GM23338 (cell line): ENCODE measurements at regions not wholly inside any gene's neighbourhood (a gene's known extent, or its start where the extent isn't known, plus 50 kb on each side); places are given as distances from the start of the nearest gene placed in this dataset.

Experiments
- ATAC-seq: fragments of 200-7000 bp; cut with Tn5 transposase; 3 replicates; pipeline ENCODE4 v1.9.1; 2020
- DNase-seq: peaks from one replicate; pipeline ENCODE4 v3.0.0-alpha.2; 2015; ENCODE audit warnings: low spot score
- H2AFZ ChIP-seq: fragments of 200-600 bp; sonication (generic); 2 replicates; pipeline ENCODE4 v1.8.0; 2016; ENCODE audit warnings: antibody characterized with exemption, mild to moderate bottlenecking, moderate library complexity
- H3F3A ChIP-seq: fragments of 200-600 bp; sonication (generic); replicated peaks from 2 replicates; pipeline ENCODE4 v1.8.0; 2017; ENCODE audit warnings: antibody characterized with exemption, mixed run types, low read depth
- H3K27ac ChIP-seq: fragments of 200-600 bp; sonication (generic); 2 replicates; pipeline ENCODE4 v1.6.1; 2016; ENCODE audit warnings: low read depth
- H3K27me3 ChIP-seq: fragments of 200-600 bp; sonication (generic); 2 replicates; pipeline ENCODE4 v1.8.0; 2016; ENCODE audit warnings: mild to moderate bottlenecking, mixed run types, moderate library complexity; ENCODE audit not compliant: insufficient read depth
- H3K36me3 ChIP-seq: fragments of 200-600 bp; sonication (generic); 2 replicates; pipeline ENCODE4 v1.8.0; 2016; ENCODE audit warnings: mild to moderate bottlenecking; ENCODE audit not compliant: insufficient read depth
- H3K4me1 ChIP-seq: fragments of 200-600 bp; sonication (generic); 2 replicates; pipeline ENCODE4 v1.8.0; 2016; ENCODE audit warnings: mild to moderate bottlenecking, moderate library complexity; ENCODE audit not compliant: insufficient read depth
- H3K4me2 ChIP-seq: fragments of 200-600 bp; sonication (generic); 2 replicates; pipeline ENCODE4 v1.7.1; 2017; ENCODE audit warnings: mixed run types
- H3K4me3 ChIP-seq: fragments of 200-600 bp; sonication (generic); 2 replicates; pipeline ENCODE4 v1.6.1; 2016; ENCODE audit warnings: mixed run types
- H3K79me2 ChIP-seq: fragments of 200-600 bp; sonication (generic); replicated peaks from 2 replicates; pipeline ENCODE4 v1.8.0; 2017; ENCODE audit warnings: mild to moderate bottlenecking; ENCODE audit not compliant: insufficient read depth
- H3K9me2 ChIP-seq: fragments of 200-600 bp; sonication (generic); 2 replicates; pipeline ENCODE4 v1.8.0; 2017; ENCODE audit not compliant: insufficient read depth
- H4K20me1 ChIP-seq: fragments of 200-600 bp; sonication (generic); replicated peaks from 2 replicates; pipeline ENCODE4 v1.8.0; 2017; ENCODE audit warnings: mild to moderate bottlenecking; ENCODE audit not compliant: insufficient read depth
- H3K27ac Mint-ChIP-seq: 2 replicates; pipeline ENCODE4 v1.8.0; 2020; ENCODE audit warnings: inconsistent platforms, mild to moderate bottlenecking, moderate library complexity, mixed read lengths
- H3K27me3 Mint-ChIP-seq: 3 replicates; pipeline ENCODE4 v1.8.0; 2022; ENCODE audit warnings: low read depth, mild to moderate bottlenecking, moderate library complexity, mixed read lengths, inconsistent platforms; ENCODE audit not compliant: insufficient read depth, poor library complexity
- H3K36me3 Mint-ChIP-seq: 3 replicates; pipeline ENCODE4 v1.8.0; 2021; ENCODE audit warnings: low read depth, mild to moderate bottlenecking, inconsistent platforms, moderate library complexity, mixed read lengths
- H3K4me1 Mint-ChIP-seq: 3 replicates; pipeline ENCODE4 v1.8.0; 2020; ENCODE audit warnings: mild to moderate bottlenecking, inconsistent platforms, mixed read lengths
- H3K4me3 Mint-ChIP-seq: 3 replicates; pipeline ENCODE4 v1.8.0; 2021; ENCODE audit warnings: moderate library complexity, mild to moderate bottlenecking, inconsistent platforms, mixed read lengths
- H3K9me3 Mint-ChIP-seq: 3 replicates; pipeline ENCODE4 v1.8.0; 2020; ENCODE audit warnings: moderate library complexity, mild to moderate bottlenecking, inconsistent platforms, mixed read lengths
- CREB1 ChIP-seq: fragments of 250-450 bp; sonication (Bioruptor Pico); IDR thresholded peaks from 2 replicates; pipeline ENCODE4 v1.5.0; 2020; ENCODE audit warnings: low read depth, mild to moderate bottlenecking, moderate library complexity
- EZH2 ChIP-seq: fragments of 200-600 bp; sonication (generic); IDR thresholded peaks from one replicate; pipeline ENCODE4 v1.8.0; 2017; ENCODE audit warnings: antibody characterized with exemption, mild to moderate bottlenecking, low read depth; ENCODE audit not compliant: unreplicated experiment
- EZH2phosphoT487 ChIP-seq: fragments of 200-600 bp; sonication (generic); IDR thresholded peaks from one replicate; pipeline ENCODE4 v1.8.1; 2018; ENCODE audit warnings: antibody characterized with exemption; ENCODE audit not compliant: unreplicated experiment
- JUNB ChIP-seq: IDR thresholded peaks from one replicate; pipeline ENCODE4 v1.6.1; 2016; ENCODE audit warnings: antibody characterized with exemption; ENCODE audit not compliant: unreplicated experiment
- NANOG ChIP-seq: IDR thresholded peaks from 2 replicates; pipeline ENCODE4 v1.6.1; 2016; ENCODE audit warnings: antibody characterized with exemption, borderline replicate concordance
- POLR2AphosphoS5 ChIP-seq: IDR thresholded peaks from 2 replicates; pipeline ENCODE4 v1.6.1; 2016; ENCODE audit warnings: antibody characterized with exemption, low read depth
- STAT1 ChIP-seq: IDR thresholded peaks from one replicate; pipeline ENCODE4 v1.6.1; 2016; ENCODE audit warnings: antibody characterized with exemption; ENCODE audit not compliant: unreplicated experiment
- ZNF114 ChIP-seq: fragments of 250-450 bp; sonication (Bioruptor Pico); IDR thresholded peaks from 2 replicates; pipeline ENCODE4 v1.5.0; 2020; ENCODE audit warnings: mild to moderate bottlenecking, moderate library complexity
- ZNF331 ChIP-seq: fragments of 250-450 bp; sonication (Bioruptor Pico); IDR thresholded peaks from 2 replicates; pipeline ENCODE4 v1.5.0; 2020; ENCODE audit warnings: low read depth, mild to moderate bottlenecking, moderate library complexity
- TF ChIP-seq, protein P1 (sequence below): IDR thresholded peaks from 2 replicates; pipeline ENCODE4 v1.6.1; 2016; ENCODE audit warnings: antibody characterized with exemption
- TF ChIP-seq, protein P2 (sequence below): IDR thresholded peaks from one replicate; pipeline ENCODE4 v1.6.1; 2018; ENCODE audit warnings: antibody characterized with exemption; ENCODE audit not compliant: unreplicated experiment
- TF ChIP-seq, protein P3 (sequence below), 2 experiments: fragments of 200-600 bp in 1 of 2; sonication (generic) in 1 of 2; conservative IDR thresholded peaks; 2 replicates each; pipeline versions ENCODE4 v1.5.1 to v1.6.1; 2016 to 2017; ENCODE audit warnings: antibody characterized with exemption in 2 of 2, low read depth in 2 of 2, mild to moderate bottlenecking in 2 of 2, moderate library complexity in 1 of 2
- TF ChIP-seq, protein P4 (sequence below): fragments of 250-450 bp; sonication (Bioruptor Pico); IDR thresholded peaks from 2 replicates; pipeline ENCODE4 v1.5.0; 2020; ENCODE audit warnings: mild to moderate bottlenecking, moderate library complexity

DNA sequence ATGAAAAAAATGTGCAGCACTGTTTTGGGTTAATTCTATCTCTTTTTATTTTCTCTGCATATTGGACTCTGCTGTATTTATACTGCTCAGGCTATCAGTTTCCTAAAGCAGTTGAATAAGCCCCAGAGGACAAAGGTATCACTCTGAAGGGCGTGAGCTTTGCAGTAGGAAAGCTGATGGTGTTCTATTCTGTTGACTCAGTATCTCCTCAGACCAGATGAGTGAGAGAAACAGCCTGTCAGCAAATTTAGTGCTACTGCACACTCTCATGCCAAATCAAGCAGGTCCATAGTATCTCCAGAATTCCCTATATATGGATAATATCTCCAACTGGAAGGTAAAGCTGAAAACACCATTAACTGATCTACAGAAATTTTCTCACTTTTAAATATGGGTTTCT, 132.3 kb upstream of the UGT8 start:
- Histone ChIP-seq H4K20me1 (no peaks in the 10 kb centered on the region), H3K36me3 (no peaks in the 10 kb centered on the region), H3K9me2 (0 out of 2 replicates have a peak, but pooled peaks cover 2% of the 10 kb centered on the region), H3K4me3 (no peak overlapping the region), H3K79me2 (no peaks in the 10 kb centered on the region), H3K4me1 (0 out of 2 replicates have a peak, but pooled peaks cover 4% of the 10 kb centered on the region), H3K27me3 (no peaks in the 10 kb centered on the region), H3K27ac (no peak overlapping the region), H3K4me2 (no peak overlapping the region), H2AFZ (no peak overlapping the region), H3F3A (no peaks in the 10 kb centered on the region)
- Mint-ChIP-seq H3K27me3 (no peaks in the 10 kb centered on the region), H3K36me3 (no peaks in the 10 kb centered on the region), H3K9me3 (no peaks in the 10 kb centered on the region), H3K27ac (no peak overlapping the region), H3K4me1 (no peaks in the 10 kb centered on the region; the same call in 2 of the 3 replicates), H3K4me3 (no peak overlapping the region)
- TF ChIP-seq POLR2AphosphoS5 (no peak), EZH2phosphoT487 (no peak), NANOG (no peak), ZNF114 (CRISPR knock-in tag) (no peak), JUNB (no peak), ZNF331 (no peak), STAT1 (no peak), CREB1 (CRISPR knock-in tag) (no peak), EZH2 (no peak)
- TF ChIP-seq, protein P1, sequence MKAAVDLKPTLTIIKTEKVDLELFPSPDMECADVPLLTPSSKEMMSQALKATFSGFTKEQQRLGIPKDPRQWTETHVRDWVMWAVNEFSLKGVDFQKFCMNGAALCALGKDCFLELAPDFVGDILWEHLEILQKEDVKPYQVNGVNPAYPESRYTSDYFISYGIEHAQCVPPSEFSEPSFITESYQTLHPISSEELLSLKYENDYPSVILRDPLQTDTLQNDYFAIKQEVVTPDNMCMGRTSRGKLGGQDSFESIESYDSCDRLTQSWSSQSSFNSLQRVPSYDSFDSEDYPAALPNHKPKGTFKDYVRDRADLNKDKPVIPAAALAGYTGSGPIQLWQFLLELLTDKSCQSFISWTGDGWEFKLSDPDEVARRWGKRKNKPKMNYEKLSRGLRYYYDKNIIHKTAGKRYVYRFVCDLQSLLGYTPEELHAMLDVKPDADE: no peak
- TF ChIP-seq, protein P2, sequence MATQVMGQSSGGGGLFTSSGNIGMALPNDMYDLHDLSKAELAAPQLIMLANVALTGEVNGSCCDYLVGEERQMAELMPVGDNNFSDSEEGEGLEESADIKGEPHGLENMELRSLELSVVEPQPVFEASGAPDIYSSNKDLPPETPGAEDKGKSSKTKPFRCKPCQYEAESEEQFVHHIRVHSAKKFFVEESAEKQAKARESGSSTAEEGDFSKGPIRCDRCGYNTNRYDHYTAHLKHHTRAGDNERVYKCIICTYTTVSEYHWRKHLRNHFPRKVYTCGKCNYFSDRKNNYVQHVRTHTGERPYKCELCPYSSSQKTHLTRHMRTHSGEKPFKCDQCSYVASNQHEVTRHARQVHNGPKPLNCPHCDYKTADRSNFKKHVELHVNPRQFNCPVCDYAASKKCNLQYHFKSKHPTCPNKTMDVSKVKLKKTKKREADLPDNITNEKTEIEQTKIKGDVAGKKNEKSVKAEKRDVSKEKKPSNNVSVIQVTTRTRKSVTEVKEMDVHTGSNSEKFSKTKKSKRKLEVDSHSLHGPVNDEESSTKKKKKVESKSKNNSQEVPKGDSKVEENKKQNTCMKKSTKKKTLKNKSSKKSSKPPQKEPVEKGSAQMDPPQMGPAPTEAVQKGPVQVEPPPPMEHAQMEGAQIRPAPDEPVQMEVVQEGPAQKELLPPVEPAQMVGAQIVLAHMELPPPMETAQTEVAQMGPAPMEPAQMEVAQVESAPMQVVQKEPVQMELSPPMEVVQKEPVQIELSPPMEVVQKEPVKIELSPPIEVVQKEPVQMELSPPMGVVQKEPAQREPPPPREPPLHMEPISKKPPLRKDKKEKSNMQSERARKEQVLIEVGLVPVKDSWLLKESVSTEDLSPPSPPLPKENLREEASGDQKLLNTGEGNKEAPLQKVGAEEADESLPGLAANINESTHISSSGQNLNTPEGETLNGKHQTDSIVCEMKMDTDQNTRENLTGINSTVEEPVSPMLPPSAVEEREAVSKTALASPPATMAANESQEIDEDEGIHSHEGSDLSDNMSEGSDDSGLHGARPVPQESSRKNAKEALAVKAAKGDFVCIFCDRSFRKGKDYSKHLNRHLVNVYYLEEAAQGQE: no peak
- TF ChIP-seq, protein P3, sequence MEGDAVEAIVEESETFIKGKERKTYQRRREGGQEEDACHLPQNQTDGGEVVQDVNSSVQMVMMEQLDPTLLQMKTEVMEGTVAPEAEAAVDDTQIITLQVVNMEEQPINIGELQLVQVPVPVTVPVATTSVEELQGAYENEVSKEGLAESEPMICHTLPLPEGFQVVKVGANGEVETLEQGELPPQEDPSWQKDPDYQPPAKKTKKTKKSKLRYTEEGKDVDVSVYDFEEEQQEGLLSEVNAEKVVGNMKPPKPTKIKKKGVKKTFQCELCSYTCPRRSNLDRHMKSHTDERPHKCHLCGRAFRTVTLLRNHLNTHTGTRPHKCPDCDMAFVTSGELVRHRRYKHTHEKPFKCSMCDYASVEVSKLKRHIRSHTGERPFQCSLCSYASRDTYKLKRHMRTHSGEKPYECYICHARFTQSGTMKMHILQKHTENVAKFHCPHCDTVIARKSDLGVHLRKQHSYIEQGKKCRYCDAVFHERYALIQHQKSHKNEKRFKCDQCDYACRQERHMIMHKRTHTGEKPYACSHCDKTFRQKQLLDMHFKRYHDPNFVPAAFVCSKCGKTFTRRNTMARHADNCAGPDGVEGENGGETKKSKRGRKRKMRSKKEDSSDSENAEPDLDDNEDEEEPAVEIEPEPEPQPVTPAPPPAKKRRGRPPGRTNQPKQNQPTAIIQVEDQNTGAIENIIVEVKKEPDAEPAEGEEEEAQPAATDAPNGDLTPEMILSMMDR (conservative IDR thresholded peaks at IDR 0.05; ENCODE audit: low read depth in 2 of 2): no peak
- TF ChIP-seq, protein P4, sequence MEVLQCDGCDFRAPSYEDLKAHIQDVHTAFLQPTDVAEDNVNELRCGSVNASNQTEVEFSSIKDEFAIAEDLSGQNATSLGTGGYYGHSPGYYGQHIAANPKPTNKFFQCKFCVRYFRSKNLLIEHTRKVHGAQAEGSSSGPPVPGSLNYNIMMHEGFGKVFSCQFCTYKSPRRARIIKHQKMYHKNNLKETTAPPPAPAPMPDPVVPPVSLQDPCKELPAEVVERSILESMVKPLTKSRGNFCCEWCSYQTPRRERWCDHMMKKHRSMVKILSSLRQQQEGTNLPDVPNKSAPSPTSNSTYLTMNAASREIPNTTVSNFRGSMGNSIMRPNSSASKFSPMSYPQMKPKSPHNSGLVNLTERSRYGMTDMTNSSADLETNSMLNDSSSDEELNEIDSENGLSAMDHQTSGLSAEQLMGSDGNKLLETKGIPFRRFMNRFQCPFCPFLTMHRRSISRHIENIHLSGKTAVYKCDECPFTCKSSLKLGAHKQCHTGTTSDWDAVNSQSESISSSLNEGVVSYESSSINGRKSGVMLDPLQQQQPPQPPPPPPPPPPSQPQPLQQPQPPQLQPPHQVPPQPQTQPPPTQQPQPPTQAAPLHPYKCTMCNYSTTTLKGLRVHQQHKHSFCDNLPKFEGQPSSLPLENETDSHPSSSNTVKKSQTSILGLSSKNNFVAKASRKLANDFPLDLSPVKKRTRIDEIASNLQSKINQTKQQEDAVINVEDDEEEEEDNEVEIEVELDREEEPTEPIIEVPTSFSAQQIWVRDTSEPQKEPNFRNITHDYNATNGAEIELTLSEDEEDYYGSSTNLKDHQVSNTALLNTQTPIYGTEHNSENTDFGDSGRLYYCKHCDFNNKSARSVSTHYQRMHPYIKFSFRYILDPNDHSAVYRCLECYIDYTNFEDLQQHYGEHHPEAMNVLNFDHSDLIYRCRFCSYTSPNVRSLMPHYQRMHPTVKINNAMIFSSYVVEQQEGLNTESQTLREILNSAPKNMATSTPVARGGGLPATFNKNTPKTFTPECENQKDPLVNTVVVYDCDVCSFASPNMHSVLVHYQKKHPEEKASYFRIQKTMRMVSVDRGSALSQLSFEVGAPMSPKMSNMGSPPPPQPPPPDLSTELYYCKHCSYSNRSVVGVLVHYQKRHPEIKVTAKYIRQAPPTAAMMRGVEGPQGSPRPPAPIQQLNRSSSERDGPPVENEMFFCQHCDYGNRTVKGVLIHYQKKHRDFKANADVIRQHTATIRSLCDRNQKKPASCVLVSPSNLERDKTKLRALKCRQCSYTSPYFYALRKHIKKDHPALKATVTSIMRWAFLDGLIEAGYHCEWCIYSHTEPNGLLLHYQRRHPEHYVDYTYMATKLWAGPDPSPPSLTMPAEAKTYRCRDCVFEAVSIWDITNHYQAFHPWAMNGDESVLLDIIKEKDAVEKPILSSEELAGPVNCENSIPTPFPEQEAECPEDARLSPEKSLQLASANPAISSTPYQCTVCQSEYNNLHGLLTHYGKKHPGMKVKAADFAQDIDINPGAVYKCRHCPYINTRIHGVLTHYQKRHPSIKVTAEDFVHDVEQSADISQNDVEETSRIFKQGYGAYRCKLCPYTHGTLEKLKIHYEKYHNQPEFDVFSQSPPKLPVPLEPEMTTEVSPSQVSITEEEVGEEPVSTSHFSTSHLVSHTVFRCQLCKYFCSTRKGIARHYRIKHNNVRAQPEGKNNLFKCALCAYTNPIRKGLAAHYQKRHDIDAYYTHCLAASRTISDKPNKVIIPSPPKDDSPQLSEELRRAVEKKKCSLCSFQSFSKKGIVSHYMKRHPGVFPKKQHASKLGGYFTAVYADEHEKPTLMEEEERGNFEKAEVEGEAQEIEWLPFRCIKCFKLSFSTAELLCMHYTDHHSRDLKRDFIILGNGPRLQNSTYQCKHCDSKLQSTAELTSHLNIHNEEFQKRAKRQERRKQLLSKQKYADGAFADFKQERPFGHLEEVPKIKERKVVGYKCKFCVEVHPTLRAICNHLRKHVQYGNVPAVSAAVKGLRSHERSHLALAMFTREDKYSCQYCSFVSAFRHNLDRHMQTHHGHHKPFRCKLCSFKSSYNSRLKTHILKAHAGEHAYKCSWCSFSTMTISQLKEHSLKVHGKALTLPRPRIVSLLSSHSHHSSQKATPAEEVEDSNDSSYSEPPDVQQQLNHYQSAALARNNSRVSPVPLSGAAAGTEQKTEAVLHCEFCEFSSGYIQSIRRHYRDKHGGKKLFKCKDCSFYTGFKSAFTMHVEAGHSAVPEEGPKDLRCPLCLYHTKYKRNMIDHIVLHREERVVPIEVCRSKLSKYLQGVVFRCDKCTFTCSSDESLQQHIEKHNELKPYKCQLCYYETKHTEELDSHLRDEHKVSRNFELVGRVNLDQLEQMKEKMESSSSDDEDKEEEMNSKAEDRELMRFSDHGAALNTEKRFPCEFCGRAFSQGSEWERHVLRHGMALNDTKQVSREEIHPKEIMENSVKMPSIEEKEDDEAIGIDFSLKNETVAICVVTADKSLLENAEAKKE (CRISPR knock-in tag): no peak
- DNase-seq (no peak), ATAC-seq (no peak)
